ENCODE measurements at regions not wholly inside any gene's neighbourhood (a gene's known extent, or its start where the extent isn't known, plus 50 kb on each side); places are given as distances from the start of the nearest gene placed in this dataset.

DNA sequence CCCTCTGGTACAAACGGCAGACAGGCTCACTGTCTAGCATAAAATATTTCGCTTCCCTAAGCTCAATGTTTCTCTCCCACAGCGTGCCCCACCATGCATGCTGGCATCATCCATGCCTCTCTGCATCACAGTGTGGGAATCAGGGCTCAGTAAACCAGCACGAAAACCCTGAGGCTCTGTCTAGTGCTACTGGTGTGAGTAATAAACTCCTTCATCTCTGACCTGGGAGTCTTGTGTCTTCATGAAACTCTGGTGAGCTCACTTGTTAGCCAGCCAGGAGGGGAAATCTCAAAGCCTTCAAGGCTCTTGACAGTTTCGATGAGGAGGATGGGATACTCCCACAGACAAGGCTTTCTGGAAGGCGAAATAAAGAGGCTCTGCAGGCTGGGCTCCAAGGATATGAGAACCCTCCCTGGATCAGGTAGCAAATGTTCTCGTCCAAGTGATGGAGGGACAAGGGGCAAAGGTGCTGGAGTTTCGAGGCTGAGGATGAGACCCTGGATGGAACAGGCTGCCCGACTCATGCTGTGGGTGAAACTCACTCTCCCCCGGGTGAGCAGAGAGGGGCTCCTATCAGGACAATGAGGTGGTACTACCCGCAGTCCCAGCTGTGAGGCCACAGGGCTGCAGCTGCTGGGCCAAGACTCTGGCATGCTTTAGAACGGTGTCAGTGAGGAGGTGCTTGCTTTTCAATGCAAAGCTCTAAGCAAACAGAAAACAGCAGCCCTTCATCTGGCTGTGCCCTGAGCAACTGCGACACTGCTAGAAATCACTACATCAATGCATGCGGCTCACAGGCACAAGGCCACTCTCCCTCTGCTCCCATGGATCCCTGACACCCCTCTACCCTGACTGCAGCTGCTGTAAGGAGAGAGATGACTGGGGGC, 69.3 kb downstream of the SHANK2 start:
- peaks cover 10% of the 10 kb centered on the region for H3K27me3 Mint-ChIP-seq
- TF ChIP-seq, protein P1, sequence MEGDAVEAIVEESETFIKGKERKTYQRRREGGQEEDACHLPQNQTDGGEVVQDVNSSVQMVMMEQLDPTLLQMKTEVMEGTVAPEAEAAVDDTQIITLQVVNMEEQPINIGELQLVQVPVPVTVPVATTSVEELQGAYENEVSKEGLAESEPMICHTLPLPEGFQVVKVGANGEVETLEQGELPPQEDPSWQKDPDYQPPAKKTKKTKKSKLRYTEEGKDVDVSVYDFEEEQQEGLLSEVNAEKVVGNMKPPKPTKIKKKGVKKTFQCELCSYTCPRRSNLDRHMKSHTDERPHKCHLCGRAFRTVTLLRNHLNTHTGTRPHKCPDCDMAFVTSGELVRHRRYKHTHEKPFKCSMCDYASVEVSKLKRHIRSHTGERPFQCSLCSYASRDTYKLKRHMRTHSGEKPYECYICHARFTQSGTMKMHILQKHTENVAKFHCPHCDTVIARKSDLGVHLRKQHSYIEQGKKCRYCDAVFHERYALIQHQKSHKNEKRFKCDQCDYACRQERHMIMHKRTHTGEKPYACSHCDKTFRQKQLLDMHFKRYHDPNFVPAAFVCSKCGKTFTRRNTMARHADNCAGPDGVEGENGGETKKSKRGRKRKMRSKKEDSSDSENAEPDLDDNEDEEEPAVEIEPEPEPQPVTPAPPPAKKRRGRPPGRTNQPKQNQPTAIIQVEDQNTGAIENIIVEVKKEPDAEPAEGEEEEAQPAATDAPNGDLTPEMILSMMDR (IDR thresholded peaks at IDR 0.05), result no peak
- no peak overlapping the region for H3K4me3 Mint-ChIP-seq
- H3K4me1 Mint-ChIP-seq (ENCODE audit: low read depth), result no peaks in the 10 kb centered on the region
- DNase-seq (no peak), ATAC-seq (no peak)
- intact Hi-C loops (cut with micrococcal nuclease), result no loop called here
- ChIA-PET CTCF (no interaction called here), POLR2A (no interaction called here)
- H3K36me3 Mint-ChIP-seq (ENCODE audit: low read depth), result no peaks in the 10 kb centered on the region
- no peak overlapping the region for H3K27ac Mint-ChIP-seq
- H3K9me3 Mint-ChIP-seq, result no peaks in the 10 kb centered on the region

DNA sequence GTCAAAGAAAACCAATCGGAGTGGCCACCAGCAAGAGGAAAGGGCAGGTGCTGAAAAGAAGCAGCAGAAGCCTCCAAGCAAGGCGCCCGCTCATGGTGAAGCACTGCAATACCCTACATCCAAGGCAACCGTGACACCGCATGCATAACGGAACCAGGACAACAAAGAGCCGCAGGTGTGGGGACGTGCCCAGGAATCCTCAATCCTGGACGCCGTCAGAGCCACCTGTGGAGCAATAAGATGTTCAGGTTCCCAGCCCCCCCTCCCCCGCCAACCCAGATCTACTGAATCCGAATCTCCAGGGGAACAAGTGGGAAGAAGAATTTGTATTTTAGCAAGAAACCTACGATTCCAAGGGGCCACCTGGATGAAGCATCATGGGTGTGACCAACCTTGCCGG, 70.8 kb downstream of the SHANK2 start:
- ChIA-PET POLR2A (no interaction called here), CTCF (no interaction called here)
- no peaks in the 10 kb centered on the region for H3K4me1 Mint-ChIP-seq (ENCODE audit: low read depth)
- no peak overlapping the region for H3K27ac Mint-ChIP-seq
- H3K9me3 Mint-ChIP-seq, result no peaks in the 10 kb centered on the region
- peaks cover 15% of the 10 kb centered on the region for H3K27me3 Mint-ChIP-seq
- no peaks in the 10 kb centered on the region for H3K36me3 Mint-ChIP-seq (ENCODE audit: low read depth)
- DNase-seq (no peak), ATAC-seq (no peak)
- intact Hi-C loops (cut with micrococcal nuclease), result no loop called here
- TF ChIP-seq, protein P1 (IDR thresholded peaks at IDR 0.05), result no peak
- no peak overlapping the region for H3K4me3 Mint-ChIP-seq

DNA sequence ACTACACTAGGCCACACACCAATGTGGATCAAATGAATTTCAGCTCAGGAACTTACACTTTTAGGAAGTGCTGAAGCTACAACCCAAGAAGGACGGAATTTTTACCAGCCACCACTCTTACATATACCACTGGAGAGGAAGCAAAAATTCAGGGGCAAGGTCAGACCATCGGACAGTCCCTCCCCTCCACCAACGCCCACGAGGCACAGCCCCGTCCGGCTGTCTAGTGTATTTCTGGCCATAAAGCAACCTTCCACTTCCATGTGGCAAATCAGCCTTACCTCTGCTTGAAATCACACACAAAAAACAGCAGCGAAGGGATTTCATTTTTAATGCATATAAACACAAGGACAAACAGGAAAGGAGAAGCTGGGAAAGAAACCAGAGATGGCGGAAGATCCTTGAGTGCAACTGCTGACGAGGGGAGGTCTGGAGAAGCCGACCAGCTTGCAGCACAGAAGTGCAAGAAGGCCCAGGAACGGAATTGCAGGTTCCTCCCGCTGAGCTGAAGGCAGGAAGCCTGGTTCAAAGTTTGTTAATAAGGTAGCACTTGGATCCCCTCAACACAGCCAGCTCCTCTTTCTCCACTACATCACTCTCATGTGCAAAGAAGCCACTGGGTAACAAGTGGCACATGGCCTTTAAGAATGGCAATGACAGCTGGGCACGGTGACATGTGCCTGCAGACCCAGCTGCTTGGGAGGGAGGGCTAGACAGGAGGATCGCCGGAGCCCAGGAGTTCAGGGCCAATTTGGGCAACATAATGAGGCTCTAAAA, 71.5 kb downstream of the SHANK2 start:
- POLR2A ChIA-PET, result no interaction called here
- Mint-ChIP-seq H3K36me3 (ENCODE audit: low read depth) (no peaks in the 10 kb centered on the region), H3K4me1 (ENCODE audit: low read depth) (no peaks in the 10 kb centered on the region), H3K27ac (no peak overlapping the region), H3K27me3 (peaks cover 15% of the 10 kb centered on the region), H3K9me3 (no peaks in the 10 kb centered on the region), H3K4me3 (no peak overlapping the region)
- TF ChIP-seq, protein P1 (IDR thresholded peaks at IDR 0.05), result no peak
- CTCF ChIA-PET, result no interaction called here
- intact Hi-C loops (cut with micrococcal nuclease), result no loop called here
- DNase-seq (no peak), ATAC-seq (no peak)

DNA sequence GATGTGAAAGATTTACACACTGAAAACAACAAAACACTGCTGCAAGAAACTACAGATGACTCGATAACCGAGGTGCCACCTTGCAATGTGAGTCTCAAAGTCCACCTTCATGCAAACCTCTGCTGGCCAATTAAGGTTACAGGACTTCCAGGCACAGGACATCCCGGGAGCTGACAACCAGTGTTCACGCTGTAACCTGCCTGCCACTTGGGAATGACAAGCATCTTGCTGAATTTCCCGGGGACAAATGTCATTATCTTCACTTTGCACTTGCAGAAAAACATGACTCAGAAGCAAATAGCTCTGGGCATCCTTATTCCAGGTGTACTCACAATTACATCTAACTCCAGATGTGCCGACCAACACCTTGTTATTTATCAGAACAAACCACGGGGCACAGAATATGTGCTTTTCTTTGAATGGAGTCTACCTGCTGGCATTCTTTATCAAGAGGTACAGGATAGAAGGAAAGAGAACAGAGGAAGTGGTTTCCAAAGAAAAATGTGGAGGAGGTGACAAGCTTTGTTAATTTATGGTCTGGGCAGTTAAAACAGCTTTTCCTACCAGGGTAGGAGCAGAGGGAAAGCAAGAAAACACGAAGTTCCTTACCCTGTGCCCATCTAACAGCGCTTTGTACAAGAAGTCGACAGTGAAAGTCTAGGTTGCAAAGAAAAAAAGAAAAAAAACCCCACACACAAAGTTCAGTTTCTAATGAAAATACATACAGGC, 72.3 kb downstream of the SHANK2 start:
- DNase-seq, result no peak
- H3K36me3 Mint-ChIP-seq (ENCODE audit: low read depth), result no peaks in the 10 kb centered on the region
- H3K9me3 Mint-ChIP-seq, result no peaks in the 10 kb centered on the region
- ATAC-seq, result no peak
- ChIA-PET POLR2A (no interaction called here), CTCF (no interaction called here)
- intact Hi-C loops (cut with micrococcal nuclease), result no loop called here
- TF ChIP-seq, protein P1 (IDR thresholded peaks at IDR 0.05), result no peak
- H3K27ac Mint-ChIP-seq, result no peak overlapping the region
- H3K4me3 Mint-ChIP-seq, result no peak overlapping the region
- no peaks in the 10 kb centered on the region for H3K4me1 Mint-ChIP-seq (ENCODE audit: low read depth)
- H3K27me3 Mint-ChIP-seq, result peaks cover 20% of the 10 kb centered on the region

Measured in activated CD8-positive, alpha-beta T cell treated with anti-CD3 and anti-CD28 coated beads for 36 hours (primary cell).